Gastrocnemius medialis (tissue), 4 donors: ENCODE measurements at regions not wholly inside any gene's neighbourhood (a gene's known extent, or its start where the extent isn't known, plus 50 kb on each side); places are given as distances from the start of the nearest gene placed in this dataset.

Experiments used
- ATAC-seq, 2 donors: fragments of 150-250 bp; one replicate each; pipeline ENCODE4 v1.9.1; 2016
- DNase-seq, 2 donors: peaks; one replicate each; pipeline ENCODE4 v3.0.0-alpha.2; 2019
- H3K27ac ChIP-seq, 4 donors: fragments of 200-600 bp; sonication (generic); 1 replicate in 1 of 4; 2 replicates in 3 of 4; pipeline ENCODE4 v1.5.1; 2016 to 2018; ENCODE audit warnings: mild to moderate bottlenecking in 2 of 4, moderate library complexity in 1 of 4
- H3K27me3 ChIP-seq, 3 donors: fragments of 200-600 bp; sonication (generic) in 2 of 3; 1 replicate in 1 of 3; 2 replicates in 2 of 3; pipeline versions ENCODE4 v1.5.1 to v1.6.0; 2016 to 2019; ENCODE audit warnings: mild to moderate bottlenecking in 1 of 3, moderate library complexity in 1 of 3
- H3K36me3 ChIP-seq, 2 donors: fragments of 200-600 bp; sonication (generic) in 1 of 2; one replicate each; pipeline ENCODE4 v1.5.1; 2017 to 2018
- H3K4me1 ChIP-seq, 2 donors: fragments of 200-600 bp; sonication (generic) in 1 of 2; one replicate each; pipeline ENCODE4 v1.5.1; 2016 to 2017; ENCODE audit warnings: mild to moderate bottlenecking in 2 of 2
- H3K4me3 ChIP-seq, 4 donors: fragments of 200-600 bp; sonication (generic) in 3 of 4; 1 replicate in 1 of 4; 2 replicates in 3 of 4; pipeline ENCODE4 v1.5.1; 2016 to 2019; ENCODE audit warnings: mild to moderate bottlenecking in 2 of 4
- H3K9me3 ChIP-seq, 3 donors: fragments of 200-600 bp; sonication (generic) in 2 of 3; 1 replicate in 1 of 3; 2 replicates in 2 of 3; pipeline ENCODE4 v1.5.1; 2016 to 2019
- CTCF ChIP-seq, 5 experiments: fragments of 450-650 bp in 3 of 5; fragments of 200-600 bp in 2 of 5; sonication (generic) in 2 of 5; IDR thresholded peaks in 4 of 5; conservative IDR thresholded peaks in 1 of 5; 1 replicate in 4 of 5; 2 replicates in 1 of 5; pipeline ENCODE4 v1.5.1; 2016 to 2019; ENCODE audit warnings: antibody characterized with exemption in 5 of 5, mild to moderate bottlenecking in 3 of 5, moderate library complexity in 3 of 5
- POLR2A ChIP-seq, 2 donors: fragments of 450-650 bp; IDR thresholded peaks; one replicate each; pipeline ENCODE4 v1.6.1; 2017; ENCODE audit warnings: antibody characterized with exemption in 2 of 2, mild to moderate bottlenecking in 2 of 2, moderate library complexity in 2 of 2
- in situ Hi-C, 4 donors: fragments of 200-750 bp; cut with MboI; loops; one replicate each; pipeline versions ENCODE4 v1.15.0 to v1.8.0; 2017; ENCODE audit warnings: low sequenced_read_pairs in 4 of 4
- intact Hi-C: fragments of 100-400 bp; cut with DNase I; formaldehyde crosslinking; loops from one replicate; pipeline ENCODE4 v1.15.1; 2023; ENCODE audit warnings: low total_unique reads

GRCh38 chr6:44569131-44569530 lies 181.6 kb downstream of the CDC5L start:
- DNase-seq (no peak), ATAC-seq (no peak)
- intact Hi-C loops, result no loop called here
- Histone ChIP-seq H3K4me1 (no peaks in the 10 kb centered on the region), H3K27me3 (no peaks in the 10 kb centered on the region), H3K9me3 (no peaks in the 10 kb centered on the region), H3K27ac (no peak overlapping the region), H3K36me3 (no peaks in the 10 kb centered on the region), H3K4me3 (no peak overlapping the region)
- TF ChIP-seq CTCF (IDR thresholded peaks at IDR 0.05 in 4 of 5, conservative IDR thresholded peaks at IDR 0.05 in 1 of 5), result no peak
- TF ChIP-seq POLR2A (IDR thresholded peaks at IDR 0.05), result no peak
- in situ Hi-C loops, result no loop called here

GRCh38 chr6:44569931-44570385 lies 182.5 kb downstream of the CDC5L start:
- DNase-seq (peak; percentile 20 to 42), ATAC-seq (peak; percentile 65)
- intact Hi-C loops (no loop called here), in situ Hi-C loops (no loop called here)
- H3K4me1 ChIP-seq, result no peaks in the 10 kb centered on the region
- no peaks in the 10 kb centered on the region for H3K36me3 ChIP-seq
- no peak overlapping the region for H3K4me3 ChIP-seq
- H3K27ac ChIP-seq, result peak overlapping the region in 2 of 4 donors; percentile 5 to 12
- H3K27me3 ChIP-seq, result no peaks in the 10 kb centered on the region
- no peak for TF ChIP-seq CTCF (IDR thresholded peaks at IDR 0.05 in 4 of 5, conservative IDR thresholded peaks at IDR 0.05 in 1 of 5)
- TF ChIP-seq POLR2A (IDR thresholded peaks at IDR 0.05), result no peak
- H3K9me3 ChIP-seq, result no peaks in the 10 kb centered on the region

- ATAC-seq, result no peak
Observed at GRCh38 chr6:44571510-44571909, 184.0 kb downstream of the CDC5L start.

GRCh38 chr6:44572346-44572745 lies 184.8 kb downstream of the CDC5L start:
- Histone ChIP-seq H3K4me1 (no peaks in the 10 kb centered on the region), H3K4me3 (no peak overlapping the region), H3K36me3 (no peaks in the 10 kb centered on the region), H3K27me3 (no peaks in the 10 kb centered on the region), H3K9me3 (no peaks in the 10 kb centered on the region), H3K27ac (no peak overlapping the region)
- no peak for ATAC-seq
- intact Hi-C loops (no loop called here), in situ Hi-C loops (no loop called here)
- TF ChIP-seq CTCF (IDR thresholded peaks at IDR 0.05 in 4 of 5, conservative IDR thresholded peaks at IDR 0.05 in 1 of 5), result no peak
- TF ChIP-seq POLR2A (IDR thresholded peaks at IDR 0.05), result no peak
- no peak for DNase-seq

More at GRCh38 chr6:44571510-44571909, 184.0 kb downstream of the CDC5L start:
- Histone ChIP-seq H3K9me3 (no peaks in the 10 kb centered on the region), H3K4me3 (no peak overlapping the region), H3K27me3 (no peaks in the 10 kb centered on the region), H3K27ac (no peak overlapping the region), H3K36me3 (no peaks in the 10 kb centered on the region), H3K4me1 (no peaks in the 10 kb centered on the region)
- intact Hi-C loops, result no loop called here
- DNase-seq, result no peak
- in situ Hi-C loops, result no loop called here
- TF ChIP-seq POLR2A (IDR thresholded peaks at IDR 0.05) (no peak), CTCF (IDR thresholded peaks at IDR 0.05 in 4 of 5, conservative IDR thresholded peaks at IDR 0.05 in 1 of 5) (no peak)

- Histone ChIP-seq H3K27ac (no peak overlapping the region), H3K4me1 (no peaks in the 10 kb centered on the region), H3K9me3 (no peaks in the 10 kb centered on the region), H3K4me3 (no peak overlapping the region), H3K36me3 (no peaks in the 10 kb centered on the region), H3K27me3 (no peaks in the 10 kb centered on the region)
- no peak for TF ChIP-seq CTCF (IDR thresholded peaks at IDR 0.05 in 4 of 5, conservative IDR thresholded peaks at IDR 0.05 in 1 of 5)
- TF ChIP-seq POLR2A (IDR thresholded peaks at IDR 0.05), result no peak
- no peak for ATAC-seq
- no peak for DNase-seq
- intact Hi-C loops (no loop called here), in situ Hi-C loops (no loop called here)
Observed at GRCh38 chr6:44575644-44576043, 188.1 kb downstream of the CDC5L start.
